Esophagus muscularis mucosa (tissue), 3 donors: ENCODE measurements at regions not wholly inside any gene's neighbourhood (a gene's known extent, or its start where the extent isn't known, plus 50 kb on each side); places are given as distances from the start of the nearest gene placed in this dataset.

ENCODE experiments used
- POLR2A ChIP-seq: fragments of 450-650 bp; IDR thresholded peaks from one replicate; pipeline ENCODE4 v1.6.1; 2017; ENCODE audit warnings: antibody characterized with exemption, moderate library complexity, mild to moderate bottlenecking, low read depth
- POLR2AphosphoS5 ChIP-seq, 2 donors: sonication (generic); formaldehyde crosslinking; IDR thresholded peaks; one replicate each; pipeline ENCODE4 v1.6.1; 2017; ENCODE audit warnings: antibody characterized with exemption in 2 of 2
- TF ChIP-seq, protein P1 (sequence below), 3 experiments: fragments of 200-600 bp in 2 of 3; fragments of 450-650 bp in 1 of 3; sonication (generic) in 2 of 3; IDR thresholded peaks; one replicate each; pipeline ENCODE4 v1.5.1; 2017 to 2019; ENCODE audit warnings: antibody characterized with exemption in 3 of 3, mild to moderate bottlenecking in 2 of 3, moderate library complexity in 1 of 3

DNA sequence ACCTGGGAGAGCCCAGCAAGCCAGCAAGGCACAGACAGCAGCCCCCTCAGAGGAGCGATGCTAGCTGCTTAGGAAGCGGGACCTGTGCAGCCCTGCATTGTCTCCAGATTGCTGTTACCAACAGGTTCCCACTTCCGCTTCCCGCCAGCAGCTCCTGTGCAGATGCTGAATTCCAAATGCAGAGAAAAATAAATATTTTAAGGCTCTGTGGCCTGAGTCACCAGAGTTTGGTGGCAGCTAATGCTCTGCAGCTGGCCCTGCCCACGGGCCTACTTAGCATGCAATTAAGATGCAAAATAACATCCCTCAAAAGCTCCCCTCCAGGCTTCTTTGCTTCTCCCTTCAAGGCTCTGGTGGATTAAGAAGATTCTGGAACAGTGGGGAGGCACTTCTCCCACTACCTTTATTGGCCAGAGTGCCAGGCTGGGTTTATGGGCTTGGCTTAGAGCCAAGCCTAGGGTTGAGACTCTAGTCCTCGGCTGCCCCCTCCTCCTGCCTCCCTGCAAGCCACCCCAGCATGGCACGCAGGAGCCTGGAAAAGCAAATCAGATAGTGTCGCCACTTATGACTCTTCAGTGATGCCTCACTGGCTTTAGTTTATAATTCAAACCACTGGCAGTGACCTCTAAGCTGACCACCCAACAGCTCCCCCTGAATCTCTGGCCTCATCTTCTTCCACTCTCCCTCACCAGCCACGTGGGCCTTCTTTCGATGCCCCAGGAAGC lies 207.1 kb upstream of the ZC3H12A start:
- TF ChIP-seq, protein P1, sequence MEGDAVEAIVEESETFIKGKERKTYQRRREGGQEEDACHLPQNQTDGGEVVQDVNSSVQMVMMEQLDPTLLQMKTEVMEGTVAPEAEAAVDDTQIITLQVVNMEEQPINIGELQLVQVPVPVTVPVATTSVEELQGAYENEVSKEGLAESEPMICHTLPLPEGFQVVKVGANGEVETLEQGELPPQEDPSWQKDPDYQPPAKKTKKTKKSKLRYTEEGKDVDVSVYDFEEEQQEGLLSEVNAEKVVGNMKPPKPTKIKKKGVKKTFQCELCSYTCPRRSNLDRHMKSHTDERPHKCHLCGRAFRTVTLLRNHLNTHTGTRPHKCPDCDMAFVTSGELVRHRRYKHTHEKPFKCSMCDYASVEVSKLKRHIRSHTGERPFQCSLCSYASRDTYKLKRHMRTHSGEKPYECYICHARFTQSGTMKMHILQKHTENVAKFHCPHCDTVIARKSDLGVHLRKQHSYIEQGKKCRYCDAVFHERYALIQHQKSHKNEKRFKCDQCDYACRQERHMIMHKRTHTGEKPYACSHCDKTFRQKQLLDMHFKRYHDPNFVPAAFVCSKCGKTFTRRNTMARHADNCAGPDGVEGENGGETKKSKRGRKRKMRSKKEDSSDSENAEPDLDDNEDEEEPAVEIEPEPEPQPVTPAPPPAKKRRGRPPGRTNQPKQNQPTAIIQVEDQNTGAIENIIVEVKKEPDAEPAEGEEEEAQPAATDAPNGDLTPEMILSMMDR (IDR thresholded peaks at IDR 0.05): no peak
- TF ChIP-seq POLR2A: no peak
- TF ChIP-seq POLR2AphosphoS5 (IDR thresholded peaks at IDR 0.05): no peak
